Loucy (cell line): ENCODE measurements at regions not wholly inside any gene's neighbourhood (a gene's known extent, or its start where the extent isn't known, plus 50 kb on each side); places are given as distances from the start of the nearest gene placed in this dataset.

Experiments
- H2AFZ ChIP-seq: fragments of 200-600 bp; sonication (generic); 2 replicates; pipeline ENCODE4 v1.6.0; 2016; ENCODE audit warnings: antibody characterized with exemption, mild to moderate bottlenecking, low read length, moderate library complexity
- H3F3A ChIP-seq: fragments of 200-600 bp; 2 replicates; pipeline ENCODE4 v1.6.0; 2016; ENCODE audit warnings: antibody characterized with exemption, low read depth, mild to moderate bottlenecking
- H3K27me3 ChIP-seq: fragments of 200-600 bp; sonication (generic); 2 replicates; pipeline ENCODE4 v1.6.1; 2014; ENCODE audit warnings: low read length, mild to moderate bottlenecking; ENCODE audit not compliant: insufficient read depth, poor library complexity, severe bottlenecking
- H3K36me3 ChIP-seq: fragments of 200-600 bp; sonication (generic); 2 replicates; pipeline ENCODE4 v1.6.1; 2016; ENCODE audit warnings: low read length; ENCODE audit not compliant: insufficient read depth
- H3K4me1 ChIP-seq: fragments of 200-600 bp; sonication (generic); 2 replicates; pipeline ENCODE4 v1.5.1; 2014; ENCODE audit warnings: low read length, mild to moderate bottlenecking; ENCODE audit not compliant: insufficient read depth, poor library complexity, severe bottlenecking
- H3K4me2 ChIP-seq: fragments of 200-600 bp; sonication (generic); 2 replicates; pipeline ENCODE4 v1.6.0; 2014; ENCODE audit warnings: antibody characterized with exemption, low read length, low read depth, mild to moderate bottlenecking; ENCODE audit not compliant: poor library complexity, severe bottlenecking
- H3K4me3 ChIP-seq: fragments of 200-600 bp; sonication (generic); 2 replicates; pipeline ENCODE4 v1.5.1; 2014; ENCODE audit warnings: low read length, mild to moderate bottlenecking, mixed read lengths; ENCODE audit not compliant: poor library complexity, severe bottlenecking
- H3K79me2 ChIP-seq: fragments of 200-600 bp; sonication (generic); 2 replicates; pipeline ENCODE4 v1.6.1; 2014; ENCODE audit warnings: low read length; ENCODE audit not compliant: insufficient read depth
- H3K9ac ChIP-seq: fragments of 200-600 bp; sonication (generic); 2 replicates; pipeline ENCODE4 v1.6.0; 2014; ENCODE audit warnings: mild to moderate bottlenecking, low read depth, low read length, moderate library complexity; ENCODE audit not compliant: poor library complexity, severe bottlenecking
- H3K9me2 ChIP-seq: fragments of 200-600 bp; sonication (generic); replicated peaks from 2 replicates; pipeline ENCODE4 v1.6.1; 2016; ENCODE audit warnings: low read depth, low read length, mixed read lengths
- H3K9me3 ChIP-seq: fragments of 200-600 bp; sonication (generic); 2 replicates; pipeline ENCODE4 v1.6.1; 2014; ENCODE audit warnings: mild to moderate bottlenecking, antibody characterized with exemption, low read length, low read depth; ENCODE audit not compliant: insufficient read depth
- H4K20me1 ChIP-seq: fragments of 200-600 bp; sonication (generic); 2 replicates; pipeline ENCODE4 v1.6.0; 2014; ENCODE audit warnings: antibody characterized with exemption, low read length, mild to moderate bottlenecking; ENCODE audit not compliant: insufficient read depth, poor library complexity, severe bottlenecking
- CTCF ChIP-seq: fragments of 200-600 bp; sonication (generic); conservative IDR thresholded peaks from 2 replicates; pipeline ENCODE4 v1.5.1; 2014; ENCODE audit warnings: mild to moderate bottlenecking, antibody characterized with exemption, low read length
- EZH2phosphoT487 ChIP-seq: fragments of 200-600 bp; IDR thresholded peaks from 2 replicates; pipeline ENCODE4 v1.6.1; 2018; ENCODE audit warnings: antibody characterized with exemption, mild to moderate bottlenecking, moderate library complexity, borderline replicate concordance

GRCh38 chr18:39529358-39529757 is 1963.8 kb upstream of the CELF4 start:
- no peaks in the 10 kb centered on the region for H3K9me2 ChIP-seq
- no peaks in the 10 kb centered on the region for H3F3A ChIP-seq
- H4K20me1 ChIP-seq: no peaks in the 10 kb centered on the region
- H3K4me1 ChIP-seq: no peaks in the 10 kb centered on the region
- no peak overlapping the region for H3K4me3 ChIP-seq
- no peak overlapping the region for H3K9ac ChIP-seq
- no peaks in the 10 kb centered on the region for H3K27me3 ChIP-seq
- no peak overlapping the region for H3K4me2 ChIP-seq
- TF ChIP-seq CTCF (no peak), EZH2phosphoT487 (no peak)
- H2AFZ ChIP-seq: no peak overlapping the region
- no peaks in the 10 kb centered on the region for H3K9me3 ChIP-seq
- no peaks in the 10 kb centered on the region for H3K79me2 ChIP-seq
- no peaks in the 10 kb centered on the region for H3K36me3 ChIP-seq

DNA sequence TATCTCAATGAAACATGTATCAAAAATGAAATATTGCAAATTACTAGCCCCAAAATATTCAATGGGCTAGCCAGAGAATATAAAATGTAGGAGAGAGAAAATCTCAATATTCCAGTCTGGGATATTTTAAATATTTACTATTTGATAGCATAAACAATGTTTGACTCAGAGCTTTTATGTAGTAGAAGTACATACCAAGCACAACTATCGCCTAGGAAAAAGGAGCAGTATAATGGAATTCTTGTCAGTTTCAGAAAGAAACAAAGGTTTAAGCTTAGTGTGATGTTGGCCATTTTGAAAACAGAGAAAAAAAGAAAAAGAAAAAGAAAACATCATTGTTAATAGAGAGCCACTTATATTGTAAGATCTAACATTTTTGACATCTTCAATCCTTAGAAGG is 1961.9 kb upstream of the CELF4 start:
- no peak overlapping the region for H2AFZ ChIP-seq
- no peaks in the 10 kb centered on the region for H3K9me2 ChIP-seq
- TF ChIP-seq EZH2phosphoT487 (no peak), CTCF (no peak)
- no peaks in the 10 kb centered on the region for H3K79me2 ChIP-seq
- no peak overlapping the region for H3K4me3 ChIP-seq
- H3K9ac ChIP-seq: no peak overlapping the region
- H3K27me3 ChIP-seq: no peaks in the 10 kb centered on the region
- H4K20me1 ChIP-seq: no peaks in the 10 kb centered on the region
- no peak overlapping the region for H3K4me2 ChIP-seq
- no peaks in the 10 kb centered on the region for H3K9me3 ChIP-seq
- H3K4me1 ChIP-seq: no peaks in the 10 kb centered on the region
- H3K36me3 ChIP-seq: no peaks in the 10 kb centered on the region
- no peaks in the 10 kb centered on the region for H3F3A ChIP-seq

DNA sequence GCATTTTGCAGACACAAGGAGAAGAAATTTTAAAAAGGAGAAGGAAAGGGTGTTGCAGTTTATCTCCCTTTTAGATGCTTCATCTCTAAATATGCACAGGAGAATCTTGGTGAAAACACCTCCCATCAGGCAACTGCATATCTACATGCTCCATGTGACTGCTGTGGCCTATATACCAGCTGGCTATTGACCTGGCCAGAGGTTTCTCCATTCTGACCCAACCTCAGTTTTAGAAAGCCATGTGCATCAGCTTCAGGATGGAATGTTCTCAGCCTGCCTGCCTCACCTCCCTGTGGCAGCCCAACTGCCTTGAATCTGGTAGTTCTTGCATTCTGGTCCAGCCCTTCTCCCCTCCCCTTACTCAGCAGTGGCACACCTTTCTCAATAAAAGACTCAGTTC is 1958.8 kb upstream of the CELF4 start:
- H4K20me1 ChIP-seq: no peaks in the 10 kb centered on the region
- no peak overlapping the region for H2AFZ ChIP-seq
- no peak overlapping the region for H3K9ac ChIP-seq
- H3K4me2 ChIP-seq: no peak overlapping the region
- H3K4me3 ChIP-seq: no peak overlapping the region
- TF ChIP-seq EZH2phosphoT487 (no peak), CTCF (no peak)
- H3F3A ChIP-seq: no peaks in the 10 kb centered on the region
- no peaks in the 10 kb centered on the region for H3K79me2 ChIP-seq
- H3K27me3 ChIP-seq: no peaks in the 10 kb centered on the region
- H3K9me2 ChIP-seq: no peaks in the 10 kb centered on the region
- H3K9me3 ChIP-seq: no peaks in the 10 kb centered on the region
- H3K36me3 ChIP-seq: no peaks in the 10 kb centered on the region
- no peaks in the 10 kb centered on the region for H3K4me1 ChIP-seq
